ENCODE measurements at regions not wholly inside any gene's neighbourhood (a gene's known extent, or its start where the extent isn't known, plus 50 kb on each side); places are given as distances from the start of the nearest gene placed in this dataset.
"Not testable (repeated sequence)": the region's sequence is repeated elsewhere in the genome, so short reads cannot be mapped to it uniquely, and the experiment has no call there.

GRCh38 chr20:4431446-4431845, 182.4 kb upstream of the ADRA1D start (continued):
- TF ChIP-seq TCF12 (IDR thresholded peaks at IDR 0.05; ENCODE audit: low read depth, low read length) (no peak), GABPA (IDR thresholded peaks at IDR 0.05; ENCODE audit: borderline replicate concordance, insufficient read depth, low read length) (no peak), PHF8 (conservative IDR thresholded peaks at IDR 0.05; ENCODE audit: low read depth, low read length) (no peak), FOSL1 (IDR thresholded peaks at IDR 0.05; ENCODE audit: insufficient read depth, low read depth, low read length) (no peak), POLR2A (IDR thresholded peaks at IDR 0.05; ENCODE audit: control extremely low read depth in 1 of 2, low read depth in 2 of 2, low read length in 2 of 2) (no peak), RBBP5 (IDR thresholded peaks at IDR 0.05; ENCODE audit: borderline replicate concordance, low read depth, low read length) (no peak), SIRT6 (IDR thresholded peaks at IDR 0.05; ENCODE audit: low read length) (no peak)

GRCh38 chr20:4430826-4431225, 181.7 kb upstream of the ADRA1D start:
- H4K91ac ChIP-seq (replicated peaks; ENCODE audit: insufficient read length, low read length); H2BK12ac ChIP-seq (ENCODE audit: low read depth, low read length); POLR2A ChIA-PET (ENCODE audit: partially characterized antibody); FAIRE-seq; H2AK5ac ChIP-seq (ENCODE audit: low read depth, low read length); H3K14ac ChIP-seq (ENCODE audit: insufficient read length); H4K20me1 ChIP-seq (replicated peaks in 1 of 2; ENCODE audit: control insufficient read depth in 1 of 2, insufficient read depth in 2 of 2, low read length in 2 of 2); H3K23ac ChIP-seq (ENCODE audit: insufficient read length); H4K5ac ChIP-seq (ENCODE audit: insufficient read length, low read depth, low read length); H3K36me3 ChIP-seq (ENCODE audit: control insufficient read depth in 2 of 4, insufficient read depth in 4 of 4, low read length in 3 of 4); H3K4me2 ChIP-seq (ENCODE audit: insufficient read depth in 1 of 2, low read depth in 2 of 2, low read length in 2 of 2); H2BK120ac ChIP-seq (replicated peaks; ENCODE audit: low read depth, low read length); H3K4me3 ChIP-seq (ENCODE audit: extremely low read depth in 1 of 4, insufficient read depth in 2 of 4, low read depth in 3 of 4, low read length in 4 of 4); H2BK15ac ChIP-seq (ENCODE audit: low read length); H2BK5ac ChIP-seq (ENCODE audit: low read depth, low read length); H3K23me2 ChIP-seq (ENCODE audit: low read depth, low read length); H3K27ac ChIP-seq (ENCODE audit: low read depth, low read length); H3K56ac ChIP-seq (replicated peaks; ENCODE audit: insufficient read length, low read depth, low read length); H3K79me2 ChIP-seq (ENCODE audit: control insufficient read depth in 1 of 2, insufficient read depth in 2 of 2, low read length in 2 of 2); H3K4me1 ChIP-seq (replicated peaks in 1 of 4; ENCODE audit: control insufficient read depth in 3 of 4, insufficient read depth in 4 of 4, low read length in 3 of 4); H2AFZ ChIP-seq (ENCODE audit: low read length); H3K27me3 ChIP-seq (replicated peaks in 1 of 4; ENCODE audit: control insufficient read depth in 3 of 4, extremely low read depth in 1 of 4, insufficient read depth in 3 of 4, low read length in 3 of 4); H2BK20ac ChIP-seq (ENCODE audit: low read length); H3K18ac ChIP-seq (ENCODE audit: extremely low read depth, low read length); CTCF ChIA-PET (ENCODE audit: partially characterized antibody); H3K4ac ChIP-seq (replicated peaks; ENCODE audit: insufficient read length, low read depth, low read length); H3K9me3 ChIP-seq (ENCODE audit: insufficient read depth in 2 of 2, low read depth in 1 of 2, low read length in 1 of 2); H3K9ac ChIP-seq (replicated peaks in 1 of 4; ENCODE audit: extremely low read depth in 1 of 4, low read depth in 3 of 4, low read length in 3 of 4); H4K8ac ChIP-seq (ENCODE audit: extremely low read depth, insufficient read depth, low read length); H3K79me1 ChIP-seq (ENCODE audit: low read depth, low read length); DNase-seq (ENCODE audit: low read depth in 1 of 2, low spot score in 2 of 2): not testable (repeated sequence)
- WGBS, 2 experiments (ENCODE audit: extremely low coverage in 1 of 2, insufficient coverage in 1 of 2, insufficient read length in 1 of 2, insufficient replicate concordance in 2 of 2, low coverage in 1 of 2, low lambda C conversion rate in 2 of 2, missing lambda C conversion rate in 1 of 2), result 82% methylated on average over 11 of the region's 11 CpGs; no CpG with 5 or more reads in 1 of the 2 experiments

All from H1 (cell line).